HepG2 (cell line): ENCODE measurements at regions not wholly inside any gene's neighbourhood (a gene's known extent, or its start where the extent isn't known, plus 50 kb on each side); places are given as distances from the start of the nearest gene placed in this dataset.

Experiments
- ATAC-seq: fragments of 200-7000 bp; cut with Tn5 transposase; 3 replicates; pipeline ENCODE4 v1.9.1; 2020; ENCODE audit warnings: mild to moderate bottlenecking, moderate library complexity
- BruUV-seq: library from RNA; stranded (reverse); fragments of 400-500 nt; replicated peaks from 2 replicates; lab custom pipeline; 2021; lab: Mats Ljungman, UMichigan
- CTCF ChIA-PET: fragments of 300-600 bp; formaldehyde crosslinking; extraction: SDS; loops from one replicate; lab custom pipeline; 2021; ENCODE audit warnings: low total read pairs, inconsistent platforms, low intra/inter-chr PET ratio; lab: Yijun Ruan, JAX
- POLR2A ChIA-PET: fragments of 350-600 bp; sonication (Branson Sonifier 250); formaldehyde crosslinking; loops from one replicate; lab custom pipeline; 2020; ENCODE audit warnings: antibody characterized with exemption, inconsistent platforms; lab: Yijun Ruan, JAX
- DNase-seq: peaks from one replicate; pipeline ENCODE4 v3.0.0-alpha.2; 2015; ENCODE audit warnings: low spot score
- FAIRE-seq: peaks from 3 replicates; lab custom pipeline; 2011; peaks lifted over from hg19 to GRCh38; lab: Jason Lieb, UNC
- H2AFZ ChIP-seq: one replicate; pipeline ENCODE4 v1.6.1; 2011; ENCODE audit warnings: low read length, inconsistent platforms
- H3K27ac ChIP-seq: fragments of 300-600 bp; 3 replicates; pipeline ENCODE4 v1.8.0; 2011; ENCODE audit warnings: mixed run types, mild to moderate bottlenecking, mixed read lengths, low read length, inconsistent platforms; ENCODE audit not compliant: insufficient read depth; ENCODE audit errors: extremely low read length
- H3K27me3 ChIP-seq, 2 experiments: fragments of 200-600 bp in 1 of 2; 2 replicates in 1 of 2; 3 replicates in 1 of 2; pipeline versions ENCODE4 v1.6.0 to v1.8.0; 2011; ENCODE audit warnings: low read length in 2 of 2, mild to moderate bottlenecking in 2 of 2, moderate library complexity in 2 of 2, inconsistent platforms in 1 of 2; ENCODE audit not compliant: insufficient read depth in 2 of 2, control insufficient read depth in 1 of 2
- H3K36me3 ChIP-seq, 2 experiments: fragments of 200-600 bp in 1 of 2; replicated peaks in 1 of 2; 2 replicates in 1 of 2; 3 replicates in 1 of 2; pipeline versions ENCODE4 v1.5.1 to v1.8.0; 2011; ENCODE audit warnings: low read length in 2 of 2, inconsistent platforms in 1 of 2; ENCODE audit not compliant: insufficient read depth in 2 of 2, control insufficient read depth in 1 of 2
- H3K4me1 ChIP-seq: 2 replicates; pipeline ENCODE4 v1.5.1; 2012; ENCODE audit warnings: low read length, inconsistent platforms; ENCODE audit not compliant: insufficient read depth
- H3K4me2 ChIP-seq: 2 replicates; pipeline ENCODE4 v1.6.0; 2011; ENCODE audit warnings: low read depth, low read length, inconsistent platforms
- H3K4me3 ChIP-seq, 3 experiments: fragments of 200-600 bp in 1 of 3; sonication (generic), shearing (Covaris generic) in 1 of 3; replicated peaks in 1 of 3; 2 replicates each; pipeline ENCODE4 v1.5.1; 2011 to 2016; ENCODE audit warnings: low read length in 3 of 3, inconsistent platforms in 2 of 3, low read depth in 2 of 3, mild to moderate bottlenecking in 2 of 3, control low read depth in 1 of 3, mixed read lengths in 1 of 3; ENCODE audit not compliant: insufficient read depth in 1 of 3
- H3K79me2 ChIP-seq: one replicate; pipeline ENCODE4 v1.6.1; 2011; ENCODE audit warnings: low read length, inconsistent platforms; ENCODE audit not compliant: insufficient read depth
- H3K9ac ChIP-seq: 2 replicates; pipeline ENCODE4 v1.6.0; 2011; ENCODE audit warnings: mild to moderate bottlenecking, low read depth, low read length, inconsistent platforms; ENCODE audit not compliant: insufficient read depth
- H3K9me3 ChIP-seq: 2 replicates; pipeline ENCODE4 v1.5.1; 2012; ENCODE audit warnings: mild to moderate bottlenecking, low read length
- H4K20me1 ChIP-seq: 2 replicates; pipeline ENCODE4 v1.6.0; 2011; ENCODE audit warnings: inconsistent platforms, mild to moderate bottlenecking, low read length, moderate library complexity; ENCODE audit not compliant: insufficient read depth
- AHR ChIP-seq: IDR thresholded peaks from 2 replicates; pipeline ENCODE4 v1.6.1; 2018; ENCODE audit warnings: missing genetic modification reagents, missing compliant biosample characterization
- FIP1L1 ChIP-seq: fragments of 200-400 bp; formaldehyde crosslinking; IDR thresholded peaks from 2 replicates; pipeline ENCODE4 v1.6.1; 2018; ENCODE audit warnings: low read depth, mild to moderate bottlenecking, low read length, moderate library complexity, borderline replicate concordance; ENCODE audit not compliant: insufficient read depth
- GABPB1 ChIP-seq: IDR thresholded peaks from 2 replicates; pipeline ENCODE4 v1.6.1; 2016; ENCODE audit warnings: mild to moderate bottlenecking, missing genetic modification reagents, moderate library complexity, missing compliant biosample characterization
- MBNL3 ChIP-seq: fragments of 250-450 bp; sonication (Bioruptor Pico); conservative IDR thresholded peaks from 2 replicates; pipeline ENCODE4 v1.8.0; 2022; ENCODE audit warnings: mild to moderate bottlenecking, inconsistent platforms
- ONECUT2 ChIP-seq: sonication (generic); formaldehyde crosslinking; IDR thresholded peaks from 2 replicates; pipeline ENCODE4 v1.4.0; 2020; ENCODE audit warnings: missing genetic modification reagents
- PAWR ChIP-seq: sonication (generic); formaldehyde crosslinking; IDR thresholded peaks from 2 replicates; pipeline ENCODE4 v1.4.0; 2020; ENCODE audit warnings: missing genetic modification reagents, mild to moderate bottlenecking, borderline replicate concordance
- POGZ ChIP-seq: sonication (generic); formaldehyde crosslinking; IDR thresholded peaks from 2 replicates; pipeline ENCODE4 v1.4.0; 2020; ENCODE audit warnings: mild to moderate bottlenecking, missing genetic modification reagents
- TGIF2 ChIP-seq: IDR thresholded peaks from 2 replicates; pipeline ENCODE4 v1.6.1; 2016; ENCODE audit warnings: control low read depth, missing compliant biosample characterization
- ZNF333 ChIP-seq: sonication (generic); formaldehyde crosslinking; IDR thresholded peaks from 2 replicates; pipeline ENCODE4 v1.4.0; 2020; ENCODE audit warnings: mild to moderate bottlenecking, missing genetic modification reagents, borderline replicate concordance
- ZNF430 ChIP-seq: sonication (generic); formaldehyde crosslinking; IDR thresholded peaks from 2 replicates; pipeline ENCODE4 v1.9.0; 2021; ENCODE audit warnings: mild to moderate bottlenecking, missing genetic modification reagents
- ZNF615 ChIP-seq: sonication (generic); formaldehyde crosslinking; IDR thresholded peaks from 2 replicates; pipeline ENCODE4 v1.5.0; 2020; ENCODE audit warnings: mild to moderate bottlenecking, missing genetic modification reagents, borderline replicate concordance
- WGBS: methylation state at CpG from one replicate; pipeline ENCODE4 v1.1.6; 2017; ENCODE audit warnings: low lambda C conversion rate; 5-methylcytosine and 5-hydroxymethylcytosine counted together
- in situ Hi-C: cut with HindIII; loops from 2 replicates; pipeline ENCODE4 v1.10.0; 2017; ENCODE audit warnings: low pct_unique_long_range_greater_than_20kb; ENCODE audit not compliant: extremely low pct_ligation_motif_present
- intact Hi-C: fragments of 100-400 bp; cut with micrococcal nuclease; formaldehyde crosslinking; loops from one replicate; pipeline ENCODE4 v1.10.0; 2022; ENCODE audit not compliant: unreplicated experiment
- TF ChIP-seq, protein P1 (sequence below): sonication (generic); formaldehyde crosslinking; IDR thresholded peaks from 2 replicates; pipeline ENCODE4 v1.5.1; 2020; ENCODE audit warnings: mild to moderate bottlenecking, moderate library complexity, missing genetic modification reagents
- TF ChIP-seq, protein P2 (sequence below): sonication (generic); formaldehyde crosslinking; IDR thresholded peaks from 2 replicates; pipeline ENCODE4 v1.5.1; 2020; ENCODE audit warnings: mild to moderate bottlenecking, missing genetic modification reagents, moderate library complexity
- TF ChIP-seq, protein P3 (sequence below), 2 experiments: sonication (generic) in 1 of 2; formaldehyde crosslinking in 1 of 2; IDR thresholded peaks; 2 replicates each; pipeline versions ENCODE4 v1.4.0 to v1.6.1; 2018 to 2020; ENCODE audit warnings: missing genetic modification reagents in 2 of 2, borderline replicate concordance in 1 of 2, low read depth in 1 of 2, mild to moderate bottlenecking in 1 of 2, missing biosample characterization in 1 of 2
- TF ChIP-seq, protein P4 (sequence below): sonication (generic); formaldehyde crosslinking; IDR thresholded peaks from 2 replicates; pipeline ENCODE4 v1.4.0; 2020; ENCODE audit warnings: missing genetic modification reagents; ENCODE audit errors: not compliant biosample characterization

DNA sequence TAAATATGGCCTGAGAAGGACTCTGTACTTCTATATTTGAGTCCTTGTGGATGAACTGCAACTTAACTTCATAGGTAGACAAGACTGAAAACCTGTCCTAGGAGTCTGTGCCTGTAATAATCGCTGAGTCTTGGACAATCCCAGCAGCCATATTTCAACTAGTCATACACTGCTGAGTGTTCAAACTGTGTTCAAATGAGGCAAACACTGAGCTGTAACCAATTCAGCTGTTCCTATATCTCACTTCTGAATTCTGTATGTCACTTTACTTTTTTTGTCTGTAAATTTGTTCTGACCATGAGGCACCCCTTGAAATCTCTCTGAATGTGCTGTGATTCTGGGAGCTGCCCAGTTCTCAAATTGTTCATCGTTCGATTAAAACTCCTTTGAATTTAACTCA, 72.4 kb downstream of the FOXF2 start (continued):
- TF ChIP-seq ONECUT2 (CRISPR knock-in tag), result no peak

DNA sequence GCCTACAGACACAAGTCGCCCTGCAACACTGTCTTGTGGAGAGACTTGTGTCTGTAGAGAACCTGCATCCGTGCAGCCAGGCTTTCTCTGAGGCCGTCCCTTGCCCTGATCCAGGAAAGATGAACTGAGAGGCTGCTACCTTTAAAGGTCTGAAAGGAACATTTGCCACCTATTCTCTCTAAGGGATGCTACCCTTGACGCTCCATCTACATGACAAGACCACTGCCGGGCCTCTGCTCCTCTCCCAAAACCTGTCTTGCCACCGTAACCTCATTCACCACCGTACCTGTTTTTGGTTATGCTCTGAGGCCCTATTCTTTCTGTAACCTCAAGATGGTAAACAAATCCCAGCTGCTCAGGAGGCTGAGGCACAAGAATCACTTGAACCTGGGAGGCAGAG, 73.9 kb downstream of the FOXF2 start:
- 50% methylated on average over 7 of the region's 7 CpGs for WGBS
- no peak overlapping the region for H3K27ac ChIP-seq
- no peak overlapping the region for H3K9ac ChIP-seq
- no peaks in the 10 kb centered on the region for H3K79me2 ChIP-seq
- FAIRE-seq (no peak), DNase-seq (no peak), ATAC-seq (no peak)
- H3K4me2 ChIP-seq, result no peak overlapping the region
- H3K9me3 ChIP-seq, result no peaks in the 10 kb centered on the region
- H3K4me3 ChIP-seq, result no peak overlapping the region
- intact Hi-C loops (no loop called here), in situ Hi-C loops (no loop called here)
- ChIA-PET CTCF (no interaction called here), POLR2A (no interaction called here)
- no peaks in the 10 kb centered on the region for H3K36me3 ChIP-seq
- no peaks in the 10 kb centered on the region for H3K4me1 ChIP-seq
- no peaks in the 10 kb centered on the region for H4K20me1 ChIP-seq
- no peak overlapping the region for H2AFZ ChIP-seq
- no TSS peak for BruUV-seq
- H3K27me3 ChIP-seq, result peaks cover 1 to 26% of the 10 kb centered on the region in 2 experiments; a peak in 2 of 5 replicates
- TF ChIP-seq TGIF2 (CRISPR knock-in tag), result no peak
- TF ChIP-seq, protein P1, sequence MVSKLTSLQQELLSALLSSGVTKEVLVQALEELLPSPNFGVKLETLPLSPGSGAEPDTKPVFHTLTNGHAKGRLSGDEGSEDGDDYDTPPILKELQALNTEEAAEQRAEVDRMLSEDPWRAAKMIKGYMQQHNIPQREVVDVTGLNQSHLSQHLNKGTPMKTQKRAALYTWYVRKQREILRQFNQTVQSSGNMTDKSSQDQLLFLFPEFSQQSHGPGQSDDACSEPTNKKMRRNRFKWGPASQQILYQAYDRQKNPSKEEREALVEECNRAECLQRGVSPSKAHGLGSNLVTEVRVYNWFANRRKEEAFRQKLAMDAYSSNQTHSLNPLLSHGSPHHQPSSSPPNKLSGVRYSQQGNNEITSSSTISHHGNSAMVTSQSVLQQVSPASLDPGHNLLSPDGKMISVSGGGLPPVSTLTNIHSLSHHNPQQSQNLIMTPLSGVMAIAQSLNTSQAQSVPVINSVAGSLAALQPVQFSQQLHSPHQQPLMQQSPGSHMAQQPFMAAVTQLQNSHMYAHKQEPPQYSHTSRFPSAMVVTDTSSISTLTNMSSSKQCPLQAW (CRISPR knock-in tag), result no peak
- no peak for TF ChIP-seq ZNF333 (CRISPR knock-in tag)
- TF ChIP-seq GABPB1, result no peak
- TF ChIP-seq AHR (CRISPR knock-in tag), result no peak
- TF ChIP-seq FIP1L1, result no peak
- TF ChIP-seq POGZ (CRISPR knock-in tag), result no peak
- TF ChIP-seq MBNL3, result no peak
- TF ChIP-seq ZNF615 (CRISPR knock-in tag), result no peak
- no peak for TF ChIP-seq ZNF430 (CRISPR knock-in tag)
- TF ChIP-seq, protein P2, sequence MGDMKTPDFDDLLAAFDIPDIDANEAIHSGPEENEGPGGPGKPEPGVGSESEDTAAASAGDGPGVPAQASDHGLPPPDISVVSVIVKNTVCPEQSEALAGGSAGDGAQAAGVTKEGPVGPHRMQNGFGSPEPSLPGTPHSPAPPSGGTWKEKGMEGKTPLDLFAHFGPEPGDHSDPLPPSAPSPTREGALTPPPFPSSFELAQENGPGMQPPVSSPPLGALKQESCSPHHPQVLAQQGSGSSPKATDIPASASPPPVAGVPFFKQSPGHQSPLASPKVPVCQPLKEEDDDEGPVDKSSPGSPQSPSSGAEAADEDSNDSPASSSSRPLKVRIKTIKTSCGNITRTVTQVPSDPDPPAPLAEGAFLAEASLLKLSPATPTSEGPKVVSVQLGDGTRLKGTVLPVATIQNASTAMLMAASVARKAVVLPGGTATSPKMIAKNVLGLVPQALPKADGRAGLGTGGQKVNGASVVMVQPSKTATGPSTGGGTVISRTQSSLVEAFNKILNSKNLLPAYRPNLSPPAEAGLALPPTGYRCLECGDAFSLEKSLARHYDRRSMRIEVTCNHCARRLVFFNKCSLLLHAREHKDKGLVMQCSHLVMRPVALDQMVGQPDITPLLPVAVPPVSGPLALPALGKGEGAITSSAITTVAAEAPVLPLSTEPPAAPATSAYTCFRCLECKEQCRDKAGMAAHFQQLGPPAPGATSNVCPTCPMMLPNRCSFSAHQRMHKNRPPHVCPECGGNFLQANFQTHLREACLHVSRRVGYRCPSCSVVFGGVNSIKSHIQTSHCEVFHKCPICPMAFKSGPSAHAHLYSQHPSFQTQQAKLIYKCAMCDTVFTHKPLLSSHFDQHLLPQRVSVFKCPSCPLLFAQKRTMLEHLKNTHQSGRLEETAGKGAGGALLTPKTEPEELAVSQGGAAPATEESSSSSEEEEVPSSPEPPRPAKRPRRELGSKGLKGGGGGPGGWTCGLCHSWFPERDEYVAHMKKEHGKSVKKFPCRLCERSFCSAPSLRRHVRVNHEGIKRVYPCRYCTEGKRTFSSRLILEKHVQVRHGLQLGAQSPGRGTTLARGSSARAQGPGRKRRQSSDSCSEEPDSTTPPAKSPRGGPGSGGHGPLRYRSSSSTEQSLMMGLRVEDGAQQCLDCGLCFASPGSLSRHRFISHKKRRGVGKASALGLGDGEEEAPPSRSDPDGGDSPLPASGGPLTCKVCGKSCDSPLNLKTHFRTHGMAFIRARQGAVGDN (CRISPR knock-in tag), result no peak
- TF ChIP-seq, protein P3, sequence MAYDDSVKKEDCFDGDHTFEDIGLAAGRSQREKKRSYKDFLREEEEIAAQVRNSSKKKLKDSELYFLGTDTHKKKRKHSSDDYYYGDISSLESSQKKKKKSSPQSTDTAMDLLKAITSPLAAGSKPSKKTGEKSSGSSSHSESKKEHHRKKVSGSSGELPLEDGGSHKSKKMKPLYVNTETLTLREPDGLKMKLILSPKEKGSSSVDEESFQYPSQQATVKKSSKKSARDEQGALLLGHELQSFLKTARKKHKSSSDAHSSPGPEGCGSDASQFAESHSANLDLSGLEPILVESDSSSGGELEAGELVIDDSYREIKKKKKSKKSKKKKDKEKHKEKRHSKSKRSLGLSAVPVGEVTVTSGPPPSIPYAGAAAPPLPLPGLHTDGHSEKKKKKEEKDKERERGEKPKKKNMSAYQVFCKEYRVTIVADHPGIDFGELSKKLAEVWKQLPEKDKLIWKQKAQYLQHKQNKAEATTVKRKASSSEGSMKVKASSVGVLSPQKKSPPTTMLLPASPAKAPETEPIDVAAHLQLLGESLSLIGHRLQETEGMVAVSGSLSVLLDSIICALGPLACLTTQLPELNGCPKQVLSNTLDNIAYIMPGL (CRISPR knock-in tag; IDR thresholded peaks at IDR 0.05; ENCODE audit: borderline replicate concordance in 1 of 2, low read depth in 1 of 2), result no peak
- TF ChIP-seq, protein P4, sequence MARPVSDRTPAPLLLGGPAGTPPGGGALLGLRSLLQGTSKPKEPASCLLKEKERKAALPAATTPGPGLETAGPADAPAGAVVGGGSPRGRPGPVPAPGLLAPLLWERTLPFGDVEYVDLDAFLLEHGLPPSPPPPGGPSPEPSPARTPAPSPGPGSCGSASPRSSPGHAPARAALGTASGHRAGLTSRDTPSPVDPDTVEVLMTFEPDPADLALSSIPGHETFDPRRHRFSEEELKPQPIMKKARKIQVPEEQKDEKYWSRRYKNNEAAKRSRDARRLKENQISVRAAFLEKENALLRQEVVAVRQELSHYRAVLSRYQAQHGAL (CRISPR knock-in tag), result no peak
- no peak for TF ChIP-seq PAWR (CRISPR knock-in tag)
